RPMI7951 (cell line): ENCODE measurements at regions not wholly inside any gene's neighbourhood (a gene's known extent, or its start where the extent isn't known, plus 50 kb on each side); places are given as distances from the start of the nearest gene placed in this dataset.
"Not testable (repeated sequence)": the region's sequence is repeated elsewhere in the genome, so short reads cannot be mapped to it uniquely, and the experiment has no call there.

ENCODE experiments used
- DNase-seq: peaks from one replicate; pipeline ENCODE4 v3.0.0-alpha.2; 2012; ENCODE audit warnings: low read depth

GRCh38 chr3:174540116-174540908 lies 318.8 kb upstream of the NAALADL2 start:
- no peak for DNase-seq

GRCh38 chr3:174541708-174542315 lies 317.3 kb upstream of the NAALADL2 start:
- DNase-seq, result no peak

- DNase-seq, result no peak
These were observed 311.2 kb upstream of the NAALADL2 start for GRCh38 chr3:174547801-174548435.

- DNase-seq, result no peak
These were observed 310.1 kb upstream of the NAALADL2 start for GRCh38 chr3:174548841-174549623.

DNA sequence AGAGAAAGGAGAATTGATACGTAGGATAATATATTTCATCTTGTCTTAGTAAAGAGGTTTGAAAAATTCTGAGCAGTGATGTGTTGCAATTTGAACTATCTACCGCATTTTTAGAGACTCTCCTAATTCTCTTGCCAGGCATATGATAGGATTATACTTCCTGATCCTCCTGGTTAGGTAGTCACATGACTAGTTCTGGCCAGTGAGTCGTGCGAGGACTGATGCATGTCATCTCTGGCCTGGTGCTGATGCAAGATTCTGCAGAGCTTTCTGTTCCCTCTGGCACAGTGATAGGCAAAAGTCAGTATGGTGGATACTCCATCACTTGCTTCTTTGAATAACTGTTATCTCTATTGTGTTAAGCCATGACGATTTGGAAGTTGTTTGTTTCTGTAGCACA lies 277.6 kb upstream of the NAALADL2 start:
- no peak for DNase-seq

GRCh38 chr3:174583396-174583795 lies 275.7 kb upstream of the NAALADL2 start:
- no peak for DNase-seq

DNA sequence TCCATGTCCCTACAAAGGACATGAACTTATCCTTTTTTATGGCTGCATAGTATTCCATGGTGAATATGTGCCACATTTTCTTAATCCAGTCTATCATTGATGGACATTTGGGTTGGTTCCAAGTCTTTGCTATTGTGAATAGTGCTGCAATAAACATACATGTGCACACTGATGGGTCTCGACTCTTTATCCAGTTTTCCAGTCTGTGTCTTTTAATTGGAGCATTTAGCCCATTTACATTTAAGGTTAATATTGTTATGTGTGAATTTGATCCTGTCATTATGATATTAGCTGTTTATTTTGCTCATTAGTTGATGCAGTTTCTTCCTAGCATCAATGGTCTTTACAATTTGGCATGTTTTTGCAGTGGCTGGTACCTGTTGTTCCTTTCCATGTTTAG lies 272.0 kb upstream of the NAALADL2 start:
- DNase-seq, result not testable (repeated sequence)

DNA sequence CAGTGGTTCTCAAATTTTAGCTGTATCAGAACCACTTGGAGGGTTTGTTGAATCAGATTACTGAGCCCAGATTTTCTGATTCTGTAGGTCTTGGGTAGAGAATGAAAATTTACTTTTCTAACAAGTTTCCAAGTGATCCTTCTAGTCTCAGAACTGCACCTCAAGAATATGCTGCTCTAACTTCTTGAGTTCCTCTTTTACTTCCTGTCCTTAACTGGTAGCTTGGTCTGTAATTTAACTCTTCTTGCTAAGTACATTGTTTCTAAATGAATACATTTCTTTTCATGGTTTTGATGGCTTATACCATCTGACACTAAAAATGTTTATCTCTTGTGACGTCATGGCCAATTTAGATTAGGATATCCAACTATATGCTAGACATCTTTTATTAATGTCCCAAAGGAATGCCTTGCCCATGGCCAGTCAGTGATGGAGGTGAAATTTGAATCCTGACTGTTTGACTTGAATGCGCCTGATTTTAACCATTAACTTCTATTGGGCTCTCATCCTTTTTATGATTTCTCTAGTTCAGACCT lies 262.6 kb upstream of the NAALADL2 start:
- DNase-seq, result no peak

GRCh38 chr3:174598885-174599439 lies 260.2 kb upstream of the NAALADL2 start:
- no peak for DNase-seq

DNA sequence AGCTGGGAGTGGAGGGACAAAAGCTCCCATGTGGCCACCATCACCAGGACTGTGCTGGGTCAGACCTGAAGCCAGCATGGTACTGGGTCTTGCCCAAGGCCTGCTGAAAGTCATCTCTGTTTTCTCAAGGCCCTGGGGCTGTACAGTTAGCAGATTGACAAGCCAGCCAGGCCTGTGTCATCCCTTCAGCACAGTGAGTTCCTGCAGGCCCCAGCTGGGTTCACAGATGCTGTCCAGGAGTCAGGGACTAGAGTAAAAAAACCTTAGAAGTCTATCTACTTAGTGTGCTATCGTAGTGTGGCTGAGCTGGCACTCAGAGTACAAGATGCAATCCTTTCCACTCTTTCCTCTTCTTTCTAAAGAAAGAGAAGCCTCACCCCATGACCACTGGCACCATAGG lies 246.0 kb upstream of the NAALADL2 start:
- no peak for DNase-seq

DNA sequence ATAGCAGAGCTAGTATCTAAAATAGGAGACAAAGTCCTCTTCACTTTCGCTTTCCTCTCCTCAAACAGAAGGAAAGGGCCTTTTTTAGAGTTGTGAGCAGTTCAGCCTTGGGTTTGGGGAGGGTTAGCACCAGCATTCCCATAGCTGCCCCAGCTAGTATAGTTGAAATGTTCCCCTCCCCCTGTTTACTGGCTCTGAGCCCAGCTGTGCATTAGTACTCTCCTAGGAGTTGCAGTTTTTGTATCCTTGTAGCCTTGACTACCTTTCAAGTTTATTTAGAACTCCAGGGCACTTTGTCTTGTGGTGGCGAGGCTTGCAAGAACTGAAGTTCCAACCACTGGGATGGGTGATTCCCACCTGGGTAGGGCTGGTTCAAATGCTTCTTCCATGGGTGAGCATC lies 245.1 kb upstream of the NAALADL2 start:
- DNase-seq, result no peak

DNA sequence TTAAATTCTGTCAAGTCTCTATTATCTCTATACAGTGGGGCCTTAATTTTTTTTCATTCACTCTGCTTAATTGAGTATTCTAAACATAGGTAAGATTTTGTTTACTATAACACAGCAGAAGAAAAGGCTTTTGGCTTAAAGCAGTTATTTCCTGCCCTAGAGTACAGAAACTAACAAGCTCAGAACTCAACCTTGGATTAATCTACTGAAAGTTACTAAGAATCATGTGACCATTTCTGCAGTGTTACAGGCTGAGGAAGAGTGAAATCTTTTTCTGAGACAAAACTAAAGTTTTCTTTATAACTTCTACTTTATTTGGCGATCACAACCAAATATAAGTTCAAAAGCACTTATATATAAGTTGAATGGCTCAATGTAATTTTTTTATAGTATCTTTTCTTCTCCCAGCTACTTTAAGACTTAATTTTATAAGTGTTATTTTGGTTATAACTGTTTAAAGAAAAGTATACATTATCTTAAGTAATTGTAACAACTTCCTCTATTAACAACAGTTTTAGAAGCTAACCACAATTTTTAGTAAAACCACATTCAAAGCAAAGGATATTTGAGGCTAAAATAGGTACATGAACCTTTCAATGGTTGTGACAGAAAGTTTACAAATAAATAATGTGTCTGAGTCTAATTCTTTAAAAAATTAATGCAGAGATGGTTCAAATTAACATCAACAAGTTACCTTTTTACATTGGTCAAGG lies 240.6 kb upstream of the NAALADL2 start:
- DNase-seq, result no peak

GRCh38 chr3:174619239-174619638 lies 239.9 kb upstream of the NAALADL2 start:
- DNase-seq, result no peak

DNA sequence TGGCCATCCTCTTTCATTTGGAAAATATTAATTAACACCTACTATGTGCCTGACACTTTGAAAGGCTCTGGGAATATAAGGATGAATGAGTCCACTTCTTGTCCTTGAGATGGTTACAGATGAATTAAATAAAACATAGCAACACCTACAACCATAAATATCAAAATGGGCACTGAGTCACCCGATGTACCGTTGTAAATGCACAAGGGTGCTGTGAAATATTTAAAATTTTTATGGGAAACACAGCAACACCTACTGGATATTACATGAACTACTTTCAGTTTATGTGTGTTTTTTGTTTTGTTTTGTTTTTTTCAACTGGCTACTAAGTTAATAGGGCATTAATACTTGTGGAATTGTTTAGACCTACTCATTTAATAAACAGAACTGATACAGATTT lies 239.0 kb upstream of the NAALADL2 start:
- DNase-seq, result no peak

GRCh38 chr3:174620855-174621472 lies 238.2 kb upstream of the NAALADL2 start:
- no peak for DNase-seq

- DNase-seq, result no peak
These were observed 225.8 kb upstream of the NAALADL2 start for GRCh38 chr3:174633342-174633741.

GRCh38 chr3:174636451-174636850 lies 222.7 kb upstream of the NAALADL2 start:
- no peak for DNase-seq

GRCh38 chr3:174639406-174639805 lies 219.7 kb upstream of the NAALADL2 start:
- DNase-seq, result no peak

- no peak for DNase-seq
These were observed 219.2 kb upstream of the NAALADL2 start for GRCh38 chr3:174639970-174640369.

GRCh38 chr3:174640932-174641331 lies 218.2 kb upstream of the NAALADL2 start:
- no peak for DNase-seq

DNA sequence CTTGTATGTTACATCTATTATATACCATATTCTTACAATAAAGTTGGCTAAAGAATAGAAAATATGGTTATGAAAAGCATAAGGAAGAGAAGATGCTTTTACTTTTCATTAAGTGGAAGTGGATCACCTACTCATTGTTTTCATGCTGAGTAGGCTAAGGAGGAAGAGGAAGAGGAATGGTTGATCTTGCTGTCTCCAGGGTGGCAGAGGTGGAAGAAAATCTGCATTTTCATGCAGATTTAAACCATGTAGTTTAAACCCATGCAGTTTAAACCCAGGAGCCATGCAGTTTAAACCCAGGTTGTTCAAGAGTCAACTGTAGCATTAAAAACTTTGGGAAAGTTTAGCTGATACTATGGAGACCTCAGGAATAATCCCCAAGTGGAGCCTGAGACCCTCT lies 214.8 kb upstream of the NAALADL2 start:
- DNase-seq, result no peak
